SK-N-SH (cell line): ENCODE measurements at regions not wholly inside any gene's neighbourhood (a gene's known extent, or its start where the extent isn't known, plus 50 kb on each side); places are given as distances from the start of the nearest gene placed in this dataset.

Experiments used
- CTCF ChIA-PET: fragments of 300-600, 350-600 bp; formaldehyde crosslinking; extraction: SDS; loops from one replicate; lab custom pipeline; 2021; lab: Yijun Ruan, JAX
- POLR2A ChIA-PET: fragments of 350-600 bp; sonication (Branson Sonifier 250); formaldehyde crosslinking; extraction: SDS; loops from one replicate; lab custom pipeline; 2020; ENCODE audit warnings: antibody characterized with exemption, inconsistent platforms; lab: Yijun Ruan, JAX
- DNase-seq: peaks from one replicate; pipeline ENCODE4 v3.0.0; 2012
- H2AFZ ChIP-seq: fragments of 200-600 bp; sonication (generic); 2 replicates; pipeline ENCODE4 v1.8.1; 2016; ENCODE audit warnings: antibody characterized with exemption, mild to moderate bottlenecking, low read depth
- H3F3A ChIP-seq: fragments of 200-600 bp; sonication (generic); replicated peaks from 2 replicates; pipeline ENCODE3; 2016; ENCODE audit warnings: antibody characterized with exemption, mild to moderate bottlenecking; ENCODE audit not compliant: insufficient read depth
- H3K27ac ChIP-seq, 2 experiments: fragments of 200-500 bp in 1 of 2; fragments of 200-600 bp in 1 of 2; sonication (Bioruptor generic) in 1 of 2; sonication (generic), shearing (Covaris generic) in 1 of 2; 2 replicates each; pipeline versions ENCODE4 v1.5.1 to v1.6.1; 2014 to 2016; ENCODE audit warnings: low read depth in 2 of 2, inconsistent platforms in 1 of 2, low read length in 1 of 2, mild to moderate bottlenecking in 1 of 2, mixed read lengths in 1 of 2
- H3K27me3 ChIP-seq: fragments of 200-600 bp; sonication (generic), shearing (Covaris generic); 2 replicates; pipeline ENCODE4 v1.6.1; 2016; ENCODE audit warnings: mixed run types; ENCODE audit not compliant: insufficient read depth
- H3K36me3 ChIP-seq, 2 experiments: fragments of 200-500 bp in 1 of 2; fragments of 200-600 bp in 1 of 2; sonication (Bioruptor generic) in 1 of 2; sonication (generic) in 1 of 2; replicated peaks in 1 of 2; 2 replicates each; pipeline versions ENCODE3 to v1.5.1; 2014 to 2016; ENCODE audit warnings: low read length in 1 of 2, mild to moderate bottlenecking in 1 of 2; ENCODE audit not compliant: insufficient read depth in 2 of 2, control insufficient read depth in 1 of 2
- H3K4me1 ChIP-seq, 2 experiments: fragments of 200-500 bp in 1 of 2; fragments of 200-600 bp in 1 of 2; sonication (Bioruptor generic) in 1 of 2; sonication (generic), shearing (Covaris generic) in 1 of 2; 2 replicates each; pipeline versions ENCODE4 v1.5.1 to v1.6.1; 2014 to 2016; ENCODE audit warnings: low read depth in 1 of 2, low read length in 1 of 2, mixed run types in 1 of 2; ENCODE audit not compliant: insufficient read depth in 2 of 2, control insufficient read depth in 1 of 2
- H3K4me2 ChIP-seq: fragments of 200-600 bp; sonication (generic), shearing (Covaris generic); 2 replicates; pipeline ENCODE4 v1.6.1; 2017; ENCODE audit warnings: mixed run types
- H3K4me3 ChIP-seq, 2 experiments: fragments of 200-500 bp in 1 of 2; fragments of 200-600 bp in 1 of 2; sonication (Bioruptor generic) in 1 of 2; sonication (generic), shearing (Covaris generic) in 1 of 2; 2 replicates each; pipeline versions ENCODE4 v1.5.1 to v1.8.1; 2014 to 2016; ENCODE audit warnings: low read depth in 2 of 2, inconsistent platforms in 1 of 2, low read length in 1 of 2, mild to moderate bottlenecking in 1 of 2, mixed read lengths in 1 of 2, moderate library complexity in 1 of 2
- H3K79me2 ChIP-seq: fragments of 200-600 bp; sonication (generic); 2 replicates; pipeline ENCODE4 v1.8.1; 2017; ENCODE audit warnings: mild to moderate bottlenecking; ENCODE audit not compliant: insufficient read depth
- H3K9ac ChIP-seq: fragments of 200-600 bp; sonication (generic); 2 replicates; pipeline ENCODE4 v1.6.1; 2017; ENCODE audit warnings: mixed run types
- H3K9me2 ChIP-seq: fragments of 200-600 bp; sonication (generic); 2 replicates; pipeline ENCODE4 v1.6.1; 2017; ENCODE audit warnings: mixed run types
- H3K9me3 ChIP-seq: fragments of 200-600 bp; sonication (generic); 2 replicates; pipeline ENCODE4 v1.6.1; 2017; ENCODE audit warnings: mixed run types, mild to moderate bottlenecking, moderate library complexity
- H4K20me1 ChIP-seq: fragments of 200-600 bp; sonication (generic); 2 replicates; pipeline ENCODE4 v1.6.1; 2017; ENCODE audit warnings: mild to moderate bottlenecking, mixed run types; ENCODE audit not compliant: insufficient read depth
- CHD2 ChIP-seq: fragments of 150-350 bp; IDR thresholded peaks from 2 replicates; pipeline ENCODE4 v1.6.1; 2018; ENCODE audit warnings: low read length; ENCODE audit not compliant: partially characterized antibody
- ELF1 ChIP-seq: IDR thresholded peaks from 2 replicates; pipeline ENCODE4 v1.4.0; 2012
- EP300 ChIP-seq, 2 experiments: IDR thresholded peaks; 2 replicates each; pipeline versions ENCODE4 v1.4.0 to v1.6.1; 2012; ENCODE audit warnings: borderline replicate concordance in 1 of 2, low read depth in 1 of 2, low read length in 1 of 2
- EZH2phosphoT487 ChIP-seq: fragments of 200-600 bp; sonication (generic); IDR thresholded peaks from 2 replicates; pipeline ENCODE4 v1.6.1; 2017; ENCODE audit warnings: low read depth, mixed run types, mild to moderate bottlenecking, antibody characterized with exemption, moderate library complexity, borderline replicate concordance
- FOXJ3 ChIP-seq: sonication (generic); formaldehyde crosslinking; IDR thresholded peaks from 2 replicates; pipeline ENCODE4 v1.5.1; 2020; ENCODE audit warnings: mild to moderate bottlenecking, missing genetic modification reagents
- GABPA ChIP-seq: IDR thresholded peaks from 2 replicates; pipeline ENCODE4 v1.4.0; 2012; ENCODE audit warnings: low read depth, mild to moderate bottlenecking
- JUND ChIP-seq: IDR thresholded peaks from 2 replicates; pipeline ENCODE4 v1.4.0; 2012
- MEF2A ChIP-seq: IDR thresholded peaks from 2 replicates; pipeline ENCODE4 v1.4.0; 2012; ENCODE audit warnings: low read depth, borderline replicate concordance
- NFIC ChIP-seq: IDR thresholded peaks from 2 replicates; pipeline ENCODE4 v1.4.0; 2012; ENCODE audit warnings: borderline replicate concordance
- NRF1 ChIP-seq: IDR thresholded peaks from 2 replicates; pipeline ENCODE4 v1.6.1; 2012; ENCODE audit warnings: low read depth, mild to moderate bottlenecking, low read length
- REST ChIP-seq: IDR thresholded peaks from 2 replicates; pipeline ENCODE4 v1.6.1; 2012; ENCODE audit warnings: mild to moderate bottlenecking, low read depth, low read length, moderate library complexity
- SMC3 ChIP-seq: IDR thresholded peaks from 2 replicates; pipeline ENCODE4 v1.6.1; 2012; ENCODE audit warnings: low read depth, low read length, improper control_type of control experiment
- TAF1 ChIP-seq: IDR thresholded peaks from 2 replicates; pipeline ENCODE4 v1.6.1; 2012; ENCODE audit warnings: low read depth, mild to moderate bottlenecking, low read length, moderate library complexity, borderline replicate concordance
- TEAD4 ChIP-seq: IDR thresholded peaks from 2 replicates; pipeline ENCODE4 v1.4.0; 2012; ENCODE audit warnings: mild to moderate bottlenecking, borderline replicate concordance; ENCODE audit not compliant: insufficient read depth
- USF2 ChIP-seq: fragments of 150-350 bp; IDR thresholded peaks from 2 replicates; pipeline ENCODE4 v1.6.1; 2017; ENCODE audit warnings: antibody characterized with exemption, low read length, low read depth, borderline replicate concordance
- TF ChIP-seq, protein P1 (sequence below): fragments of 150-350 bp; IDR thresholded peaks from 2 replicates; pipeline ENCODE4 v1.6.1; 2016; ENCODE audit warnings: mild to moderate bottlenecking, low read depth, low read length
- TF ChIP-seq, protein P2 (sequence below): fragments of 200-600 bp; sonication (generic); IDR thresholded peaks from 2 replicates; pipeline ENCODE4 v1.6.1; 2017; ENCODE audit warnings: antibody characterized with exemption, mild to moderate bottlenecking, moderate library complexity

DNA sequence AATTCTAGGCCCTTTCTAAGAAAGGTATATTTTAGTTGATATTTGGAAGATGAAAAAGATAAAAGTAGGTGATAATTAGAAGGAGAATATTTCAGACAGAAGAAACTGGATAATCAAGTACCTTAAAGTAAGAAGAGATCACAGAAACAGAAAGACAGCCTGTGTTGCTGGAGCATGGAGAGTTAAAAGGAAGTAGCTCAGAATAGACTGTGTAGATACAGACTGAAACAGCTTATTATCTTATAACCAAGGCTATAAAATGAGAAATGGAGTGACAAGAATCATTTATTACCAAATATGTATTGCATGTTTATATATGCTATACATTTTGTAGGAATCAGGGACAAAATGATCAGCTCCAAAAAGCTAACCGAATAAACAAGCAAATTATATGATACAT, 1120.3 kb downstream of the BRINP3 start (continued):
- TF ChIP-seq REST: no peak
- no peak for TF ChIP-seq NFIC
- TF ChIP-seq ELF1: no peak
- TF ChIP-seq MEF2A: no peak
- no peak for TF ChIP-seq FOXJ3
- no peak for TF ChIP-seq USF2
- no peak for TF ChIP-seq NRF1
- no peak for TF ChIP-seq CHD2

GRCh38 chr1:189369612-189370011, 1108.1 kb downstream of the BRINP3 start:
- H4K20me1 ChIP-seq: no peaks in the 10 kb centered on the region
- H3K36me3 ChIP-seq: no peaks in the 10 kb centered on the region
- no peaks in the 10 kb centered on the region for H3K27me3 ChIP-seq
- H2AFZ ChIP-seq: no peak overlapping the region
- H3K9me2 ChIP-seq: no peaks in the 10 kb centered on the region
- H3K9me3 ChIP-seq: no peaks in the 10 kb centered on the region
- no peak overlapping the region for H3K9ac ChIP-seq
- no peak overlapping the region for H3K4me2 ChIP-seq
- no peak overlapping the region for H3K27ac ChIP-seq
- ChIA-PET CTCF (no interaction called here), POLR2A (no interaction called here)
- no peaks in the 10 kb centered on the region for H3K79me2 ChIP-seq
- TF ChIP-seq EP300 (IDR thresholded peaks at IDR 0.05; ENCODE audit: borderline replicate concordance in 1 of 2, low read depth in 1 of 2, low read length in 1 of 2) (no peak), JUND (no peak), TAF1 (no peak), CHD2 (no peak), TEAD4 (no peak), EZH2phosphoT487 (no peak), GABPA (no peak), REST (no peak), FOXJ3 (no peak), MEF2A (no peak), NFIC (no peak), SMC3 (no peak)
- TF ChIP-seq, protein P1, sequence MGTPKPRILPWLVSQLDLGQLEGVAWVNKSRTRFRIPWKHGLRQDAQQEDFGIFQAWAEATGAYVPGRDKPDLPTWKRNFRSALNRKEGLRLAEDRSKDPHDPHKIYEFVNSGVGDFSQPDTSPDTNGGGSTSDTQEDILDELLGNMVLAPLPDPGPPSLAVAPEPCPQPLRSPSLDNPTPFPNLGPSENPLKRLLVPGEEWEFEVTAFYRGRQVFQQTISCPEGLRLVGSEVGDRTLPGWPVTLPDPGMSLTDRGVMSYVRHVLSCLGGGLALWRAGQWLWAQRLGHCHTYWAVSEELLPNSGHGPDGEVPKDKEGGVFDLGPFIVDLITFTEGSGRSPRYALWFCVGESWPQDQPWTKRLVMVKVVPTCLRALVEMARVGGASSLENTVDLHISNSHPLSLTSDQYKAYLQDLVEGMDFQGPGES: no peak
- TF ChIP-seq, protein P2, sequence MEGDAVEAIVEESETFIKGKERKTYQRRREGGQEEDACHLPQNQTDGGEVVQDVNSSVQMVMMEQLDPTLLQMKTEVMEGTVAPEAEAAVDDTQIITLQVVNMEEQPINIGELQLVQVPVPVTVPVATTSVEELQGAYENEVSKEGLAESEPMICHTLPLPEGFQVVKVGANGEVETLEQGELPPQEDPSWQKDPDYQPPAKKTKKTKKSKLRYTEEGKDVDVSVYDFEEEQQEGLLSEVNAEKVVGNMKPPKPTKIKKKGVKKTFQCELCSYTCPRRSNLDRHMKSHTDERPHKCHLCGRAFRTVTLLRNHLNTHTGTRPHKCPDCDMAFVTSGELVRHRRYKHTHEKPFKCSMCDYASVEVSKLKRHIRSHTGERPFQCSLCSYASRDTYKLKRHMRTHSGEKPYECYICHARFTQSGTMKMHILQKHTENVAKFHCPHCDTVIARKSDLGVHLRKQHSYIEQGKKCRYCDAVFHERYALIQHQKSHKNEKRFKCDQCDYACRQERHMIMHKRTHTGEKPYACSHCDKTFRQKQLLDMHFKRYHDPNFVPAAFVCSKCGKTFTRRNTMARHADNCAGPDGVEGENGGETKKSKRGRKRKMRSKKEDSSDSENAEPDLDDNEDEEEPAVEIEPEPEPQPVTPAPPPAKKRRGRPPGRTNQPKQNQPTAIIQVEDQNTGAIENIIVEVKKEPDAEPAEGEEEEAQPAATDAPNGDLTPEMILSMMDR: no peak
- H3K4me3 ChIP-seq: no peak overlapping the region
- H3K4me1 ChIP-seq: no peaks in the 10 kb centered on the region
- no peaks in the 10 kb centered on the region for H3F3A ChIP-seq
- no peak for DNase-seq
